ENCODE measurements at regions not wholly inside any gene's neighbourhood (a gene's known extent, or its start where the extent isn't known, plus 50 kb on each side); places are given as distances from the start of the nearest gene placed in this dataset.
A peak's percentile ranks its signal among the peaks of the same experiment; 100 is the strongest.

DNA sequence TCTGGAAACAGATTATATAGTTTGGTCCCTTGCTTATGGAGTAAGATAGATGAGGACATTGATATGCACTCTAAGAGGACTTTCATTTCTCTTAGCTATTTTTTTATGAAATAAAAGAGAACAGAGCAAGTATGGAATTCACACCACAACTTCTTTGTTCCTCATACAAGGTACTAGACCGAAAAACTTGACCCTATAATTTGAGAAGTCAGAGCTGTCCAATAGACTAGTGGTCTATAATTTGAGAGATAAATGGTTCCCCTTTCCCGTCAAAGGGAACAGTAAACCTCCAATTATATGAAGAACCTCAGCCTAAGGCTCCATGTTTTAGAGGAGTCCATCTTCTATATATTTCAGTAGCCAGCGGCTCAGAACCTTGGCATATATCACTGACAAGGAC is 58.5 kb upstream of the HIF1A start:
- ATAC-seq (replicated peaks), result no peak
- Mint-ChIP-seq H3K4me1 (peaks cover 11% of the 10 kb centered on the region), H3K36me3 (ENCODE audit: low read depth) (no peaks in the 10 kb centered on the region), H3K4me3 (peak overlapping the region; percentile 30), H3K9me3 (peaks cover 3% of the 10 kb centered on the region), H3K27me3 (no peaks in the 10 kb centered on the region), H3K27ac (peak overlapping the region; percentile 82)

DNA sequence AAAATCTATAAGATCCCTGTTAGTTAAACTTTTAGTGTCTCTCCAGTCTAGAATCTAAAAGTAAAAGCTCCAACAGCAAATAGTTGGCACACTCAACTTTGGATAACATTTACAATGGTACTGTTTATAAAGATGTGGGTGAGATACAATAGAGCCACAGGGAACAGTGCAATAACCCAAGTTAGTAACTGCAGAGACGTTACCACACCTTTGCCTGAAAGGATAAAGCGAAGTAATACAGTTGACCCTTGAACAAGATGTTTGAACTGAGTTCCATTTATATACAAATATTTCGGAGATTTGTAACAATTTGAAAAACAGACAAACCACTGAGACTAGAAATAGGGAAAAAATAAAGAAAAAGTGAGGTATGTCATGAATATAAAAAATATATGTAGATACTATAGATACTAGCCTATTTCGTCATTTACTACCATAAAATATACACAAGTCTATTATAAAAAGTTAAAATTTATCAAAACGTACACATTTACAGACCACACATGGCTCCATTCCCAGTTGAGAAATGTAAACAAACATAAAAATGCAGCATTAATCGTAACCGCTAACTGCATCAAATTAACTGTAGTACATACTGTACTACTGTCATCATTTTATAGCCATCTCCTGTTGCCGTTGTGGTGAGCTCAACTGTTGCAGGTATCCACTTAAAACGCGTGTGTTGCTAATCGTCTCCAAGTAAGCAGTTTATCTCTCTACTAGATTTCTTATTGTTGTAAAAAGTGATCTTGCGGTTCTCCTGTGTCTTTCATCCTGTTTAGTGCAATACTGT is 56.5 kb upstream of the HIF1A start:
- no peak overlapping the region for H3K27ac Mint-ChIP-seq
- no peaks in the 10 kb centered on the region for H3K27me3 Mint-ChIP-seq
- H3K36me3 Mint-ChIP-seq (ENCODE audit: low read depth), result no peaks in the 10 kb centered on the region
- H3K4me3 Mint-ChIP-seq, result no peak overlapping the region
- peaks cover 3% of the 10 kb centered on the region for H3K9me3 Mint-ChIP-seq
- peaks cover 14% of the 10 kb centered on the region for H3K4me1 Mint-ChIP-seq
- no peak for ATAC-seq (replicated peaks)

DNA sequence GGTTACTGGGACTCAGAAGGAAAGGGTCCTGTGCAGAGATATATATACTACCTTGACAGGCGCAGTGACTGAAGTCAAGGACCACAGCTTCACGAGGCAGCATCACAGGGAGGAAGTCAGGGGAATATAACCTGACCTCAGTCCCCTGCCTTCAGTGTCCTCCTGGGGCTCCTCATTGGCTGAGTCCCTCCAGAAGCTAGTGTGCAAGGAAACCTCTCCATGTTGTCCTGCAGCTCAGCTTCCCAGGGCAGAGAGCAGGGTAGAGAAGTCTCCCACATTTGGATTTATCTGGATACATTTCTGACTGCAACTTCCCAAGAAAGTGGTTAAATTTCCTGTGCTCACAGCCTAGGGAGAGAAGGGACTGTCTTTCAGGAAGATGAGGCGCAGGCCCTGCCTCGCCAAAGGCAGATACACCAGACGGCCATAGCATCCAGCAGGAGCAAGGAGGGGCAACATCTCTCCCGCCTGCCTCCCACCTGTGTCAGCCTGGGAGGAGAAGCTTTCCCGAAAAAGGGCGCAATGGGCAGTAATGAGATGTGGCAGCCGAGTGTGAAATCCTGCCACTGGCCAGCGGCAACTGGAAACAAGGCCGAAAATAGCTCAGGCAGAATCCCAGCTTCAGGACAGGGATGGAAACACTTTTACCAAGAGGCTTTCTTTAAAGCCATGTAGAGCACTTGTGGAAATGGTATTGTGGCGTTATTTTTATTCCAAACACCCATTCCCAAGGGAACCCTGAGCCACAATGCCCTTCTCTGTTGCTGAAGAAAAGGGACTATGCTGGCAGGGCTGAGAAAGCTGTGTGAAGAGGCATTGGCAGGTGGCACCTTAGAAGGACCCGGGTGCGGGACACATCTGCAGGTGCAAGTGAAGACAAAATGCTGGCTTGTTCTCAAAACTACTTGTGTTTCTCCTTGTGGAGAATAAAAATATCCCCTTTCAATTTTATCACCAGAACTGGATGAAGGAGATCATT is 54.9 kb upstream of the HIF1A start:
- ATAC-seq (replicated peaks), result no peak
- H3K4me3 Mint-ChIP-seq, result no peak overlapping the region
- H3K9me3 Mint-ChIP-seq, result no peaks in the 10 kb centered on the region

DNA sequence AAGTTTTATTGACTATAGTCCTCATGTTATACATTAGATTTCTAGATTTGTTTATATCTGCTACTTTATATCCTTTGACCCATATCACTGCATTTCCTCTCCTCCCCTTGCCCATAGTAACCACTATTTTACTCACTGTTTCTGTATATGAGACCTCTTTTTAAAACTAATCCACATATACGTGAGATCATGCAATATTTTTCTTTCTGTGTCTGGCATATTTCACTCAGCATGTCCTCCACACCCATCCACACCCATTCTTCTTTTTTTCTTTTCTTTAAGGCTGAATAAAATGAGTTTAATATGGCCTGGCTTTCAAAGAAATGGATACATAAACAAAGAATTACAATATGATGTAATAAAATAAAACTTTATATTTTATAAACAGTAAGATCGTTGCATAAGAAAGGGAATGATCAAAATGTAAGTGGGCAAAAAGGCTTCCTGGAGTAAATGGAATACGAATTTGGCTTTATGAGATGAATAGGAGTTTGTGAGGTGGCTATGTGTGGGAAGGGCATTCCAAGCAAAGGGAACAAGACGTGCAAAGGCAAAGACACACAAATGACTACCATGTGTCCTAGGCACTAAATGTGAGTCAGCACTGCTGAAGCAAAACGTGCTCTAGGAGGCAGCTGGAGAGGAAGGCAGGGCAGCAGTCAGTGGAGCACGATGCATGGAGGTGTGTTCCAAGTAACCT is 53.2 kb upstream of the HIF1A start:
- Mint-ChIP-seq H3K36me3 (ENCODE audit: low read depth) (no peaks in the 10 kb centered on the region), H3K4me3 (no peak overlapping the region), H3K4me1 (peaks cover 5% of the 10 kb centered on the region), H3K27ac (no peak overlapping the region), H3K9me3 (no peaks in the 10 kb centered on the region), H3K27me3 (no peaks in the 10 kb centered on the region)
- no peak for ATAC-seq (replicated peaks)

More for the DNA sequence above, 54.9 kb upstream of the HIF1A start:
- Mint-ChIP-seq H3K27ac (no peak overlapping the region), H3K4me1 (peaks cover 14% of the 10 kb centered on the region), H3K36me3 (ENCODE audit: low read depth) (no peaks in the 10 kb centered on the region), H3K27me3 (no peaks in the 10 kb centered on the region)

DNA sequence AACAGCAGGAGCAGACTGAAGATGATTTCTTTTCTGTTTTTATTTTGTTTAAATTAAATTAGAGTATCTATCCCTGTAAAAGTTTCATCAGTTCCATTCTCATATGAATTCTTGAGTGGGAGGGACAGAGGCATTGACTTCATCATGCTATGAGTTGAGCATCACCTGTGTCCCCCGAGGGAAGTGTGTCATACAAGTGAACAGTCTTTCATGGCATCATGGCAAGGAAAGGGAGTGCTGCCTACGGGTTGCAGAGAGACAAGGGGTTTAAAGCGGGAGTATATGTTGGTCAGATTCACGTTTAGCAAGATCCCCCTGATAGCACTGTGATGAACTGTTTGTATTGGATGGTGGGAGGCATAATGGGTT is 52.7 kb upstream of the HIF1A start:
- H3K27me3 Mint-ChIP-seq, result no peaks in the 10 kb centered on the region
- peaks cover 5% of the 10 kb centered on the region for H3K4me1 Mint-ChIP-seq

DNA sequence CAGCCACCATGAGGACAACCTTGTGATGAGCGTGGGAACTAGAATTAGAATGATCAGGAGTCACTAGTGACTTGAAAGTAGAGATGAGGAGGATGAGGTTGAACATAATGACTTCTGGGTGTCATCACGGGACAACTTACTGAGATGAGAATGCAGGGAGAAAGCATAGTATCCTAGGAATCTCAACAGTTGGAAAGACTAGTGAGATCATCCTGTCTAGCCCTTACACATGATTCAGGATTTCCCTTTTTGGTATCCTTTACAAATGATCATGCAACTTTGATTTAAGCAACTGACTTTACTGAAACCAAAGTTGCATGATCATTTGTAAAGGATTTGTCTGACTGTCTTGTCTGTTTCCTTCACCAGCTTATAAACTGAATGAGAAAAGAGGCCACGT is 51.8 kb upstream of the HIF1A start:
- Mint-ChIP-seq H3K4me3 (no peak overlapping the region), H3K9me3 (no peaks in the 10 kb centered on the region), H3K36me3 (ENCODE audit: low read depth) (no peaks in the 10 kb centered on the region), H3K4me1 (peaks cover 12% of the 10 kb centered on the region), H3K27me3 (no peaks in the 10 kb centered on the region), H3K27ac (no peak overlapping the region)
- no peak for ATAC-seq (replicated peaks)

More for the DNA sequence above, 52.7 kb upstream of the HIF1A start:
- no peak overlapping the region for H3K4me3 Mint-ChIP-seq
- H3K9me3 Mint-ChIP-seq, result no peaks in the 10 kb centered on the region
- H3K36me3 Mint-ChIP-seq (ENCODE audit: low read depth), result no peaks in the 10 kb centered on the region
- H3K27ac Mint-ChIP-seq, result no peak overlapping the region
- ATAC-seq (replicated peaks), result no peak

DNA sequence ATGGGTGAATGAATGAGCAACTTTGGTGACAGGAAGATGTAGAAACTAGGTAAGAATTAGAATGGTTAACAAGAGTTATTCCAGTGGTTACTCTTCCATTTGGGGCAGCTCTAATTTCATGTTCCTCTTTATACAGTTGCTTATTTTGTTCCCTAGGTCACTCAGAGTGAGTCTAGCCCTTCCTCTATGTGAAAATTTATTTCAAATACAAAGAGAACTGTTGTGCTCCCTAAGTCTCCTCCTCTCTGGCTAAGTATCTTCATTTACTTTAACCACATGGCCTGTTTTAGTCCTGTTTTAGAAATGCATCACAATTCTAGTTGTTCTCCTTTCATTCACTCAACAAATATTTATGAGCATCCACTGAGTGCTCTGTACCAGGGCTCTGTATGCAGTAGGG is 51.1 kb upstream of the HIF1A start:
- no peak overlapping the region for H3K27ac Mint-ChIP-seq

DNA sequence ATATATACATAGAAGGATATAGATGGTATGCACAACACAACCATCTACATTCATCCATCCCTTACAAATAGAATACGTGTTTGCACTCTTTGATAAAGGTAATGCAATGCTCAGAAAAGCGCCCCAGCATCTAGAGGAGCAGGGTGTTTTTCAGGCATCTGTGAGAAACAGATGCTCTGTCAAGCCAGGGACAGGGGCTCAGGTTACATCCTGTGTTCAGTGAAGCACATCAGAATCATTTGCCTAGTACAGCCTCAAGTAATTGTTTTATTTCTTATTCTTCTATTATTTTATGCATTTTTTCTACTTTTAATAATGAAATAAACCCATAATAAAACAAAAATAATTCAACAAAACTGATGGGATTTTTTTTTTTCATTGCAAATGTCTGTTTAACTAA is 50.5 kb upstream of the HIF1A start:
- H3K4me1 Mint-ChIP-seq, result peaks cover 20% of the 10 kb centered on the region
- no peak overlapping the region for H3K4me3 Mint-ChIP-seq
- H3K27ac Mint-ChIP-seq, result no peak overlapping the region
- no peak for ATAC-seq (replicated peaks)
- H3K36me3 Mint-ChIP-seq (ENCODE audit: low read depth), result no peaks in the 10 kb centered on the region
- no peaks in the 10 kb centered on the region for H3K9me3 Mint-ChIP-seq
- no peaks in the 10 kb centered on the region for H3K27me3 Mint-ChIP-seq

More for the DNA sequence above, 51.1 kb upstream of the HIF1A start:
- Mint-ChIP-seq H3K27me3 (no peaks in the 10 kb centered on the region), H3K4me1 (peaks cover 15% of the 10 kb centered on the region), H3K4me3 (no peak overlapping the region), H3K9me3 (no peaks in the 10 kb centered on the region), H3K36me3 (ENCODE audit: low read depth) (no peaks in the 10 kb centered on the region)
- no peak for ATAC-seq (replicated peaks)

DNA sequence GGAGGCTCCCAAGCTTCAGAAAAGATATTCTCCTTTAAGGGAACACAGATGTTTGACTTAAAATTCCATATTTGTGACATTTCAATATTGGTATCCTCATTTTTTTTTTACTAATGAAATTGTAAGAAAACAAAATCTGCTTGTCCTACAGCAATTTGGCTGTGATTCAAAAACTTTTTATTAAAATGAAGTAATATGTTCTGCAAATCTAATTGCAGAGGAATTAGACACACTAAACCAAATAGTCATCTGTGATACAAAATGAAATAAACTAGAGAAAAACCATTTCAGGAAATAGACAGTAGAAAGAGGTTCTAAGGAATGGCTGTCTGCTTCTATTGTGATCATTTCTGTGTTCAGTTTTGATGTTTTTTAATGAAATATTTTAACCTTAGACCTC is 50.1 kb upstream of the HIF1A start:
- Mint-ChIP-seq H3K9me3 (no peaks in the 10 kb centered on the region), H3K4me1 (peaks cover 20% of the 10 kb centered on the region), H3K36me3 (ENCODE audit: low read depth) (no peaks in the 10 kb centered on the region), H3K4me3 (no peak overlapping the region), H3K27ac (no peak overlapping the region), H3K27me3 (no peaks in the 10 kb centered on the region)
- ATAC-seq (replicated peaks), result no peak

Data from activated T-helper 17 cell treated with anti-CD3 and anti-CD28 coated beads, Interleukin-2, amount 50 U/mL, for 72 hours (primary cell).